Endothelial cell of umbilical vein (primary cell): ENCODE measurements at regions not wholly inside any gene's neighbourhood (a gene's known extent, or its start where the extent isn't known, plus 50 kb on each side); places are given as distances from the start of the nearest gene placed in this dataset.

Experiments used
- BruUV-seq: library from RNA; stranded (reverse); fragments of 400-500 nt; replicated peaks from 2 replicates; lab custom pipeline; 2021; lab: Mats Ljungman, UMichigan
- CTCF ChIA-PET: fragments of 300-600, 350-600 bp; sonication (Branson Sonifier 250); formaldehyde crosslinking; loops from one replicate; lab custom pipeline; 2021; ENCODE audit warnings: antibody characterized with exemption, inconsistent platforms; lab: Charles Lee
- POLR2A ChIA-PET: fragments of 300-600, 350-600 bp; sonication (Branson Sonifier 250); formaldehyde crosslinking; loops from one replicate; lab custom pipeline; 2021; ENCODE audit warnings: antibody characterized with exemption, inconsistent platforms; lab: Charles Lee
- DNase-seq: peaks from one replicate; pipeline ENCODE4 v3.0.0-alpha.2; 2011; ENCODE audit warnings: low read depth, low spot score
- FAIRE-seq: peaks from 2 replicates; lab custom pipeline; 2011; peaks lifted over from hg19 to GRCh38; lab: Jason Lieb, UNC
- H2AFZ ChIP-seq: 2 replicates; pipeline ENCODE4 v1.6.0; 2012; ENCODE audit warnings: low read depth, low read length, control low read depth, inconsistent platforms
- H3K27ac ChIP-seq: 2 replicates; pipeline ENCODE4 v1.5.1; 2011; ENCODE audit warnings: low read depth, mild to moderate bottlenecking, control low read depth, low read length, moderate library complexity; ENCODE audit not compliant: insufficient read depth
- H3K27me3 ChIP-seq, 2 experiments: 2 replicates each; pipeline versions ENCODE4 v1.6.0 to v1.6.1; 2011; ENCODE audit warnings: low read length in 2 of 2, mixed read lengths in 1 of 2; ENCODE audit not compliant: control insufficient read depth in 2 of 2, insufficient read depth in 2 of 2
- H3K36me3 ChIP-seq, 2 experiments: 2 replicates in 1 of 2; 3 replicates in 1 of 2; pipeline ENCODE4 v1.5.1; 2011; ENCODE audit warnings: low read length in 2 of 2, mild to moderate bottlenecking in 1 of 2, moderate library complexity in 1 of 2; ENCODE audit not compliant: control insufficient read depth in 2 of 2, insufficient read depth in 2 of 2; ENCODE audit errors: extremely low read depth in 1 of 2
- H3K4me1 ChIP-seq: 3 replicates; pipeline ENCODE4 v1.5.1; 2011; ENCODE audit warnings: mild to moderate bottlenecking, low read length; ENCODE audit not compliant: control insufficient read depth, insufficient read depth; ENCODE audit errors: extremely low read depth
- H3K4me2 ChIP-seq: 2 replicates; pipeline ENCODE4 v1.6.1; 2011; ENCODE audit warnings: low read length, control low read depth, mixed read lengths; ENCODE audit not compliant: insufficient read depth
- H3K4me3 ChIP-seq, 3 experiments: fragments of 200-600 bp in 1 of 3; sonication (generic), shearing (Covaris generic) in 1 of 3; replicated peaks in 1 of 3; 2 replicates each; pipeline ENCODE4 v1.5.1; 2011 to 2016; ENCODE audit warnings: control low read depth in 3 of 3, low read length in 3 of 3, mild to moderate bottlenecking in 2 of 3, inconsistent platforms in 1 of 3, low read depth in 1 of 3, moderate library complexity in 1 of 3; ENCODE audit not compliant: insufficient read depth in 1 of 3
- H3K79me2 ChIP-seq: 2 replicates; pipeline ENCODE4 v1.6.0; 2012; ENCODE audit warnings: low read length, inconsistent platforms; ENCODE audit not compliant: control insufficient read depth, insufficient read depth
- H3K9ac ChIP-seq: replicated peaks from 2 replicates; pipeline ENCODE3; 2011; ENCODE audit warnings: low read length, control low read depth; ENCODE audit not compliant: insufficient read depth; ENCODE audit errors: extremely low read depth
- H3K9me1 ChIP-seq: replicated peaks from 3 replicates; pipeline ENCODE4 v1.6.0; 2011; ENCODE audit warnings: mild to moderate bottlenecking, low read length; ENCODE audit not compliant: control insufficient read depth, insufficient read depth; ENCODE audit errors: extremely low read depth
- H3K9me3 ChIP-seq: replicated peaks from 2 replicates; pipeline ENCODE4 v1.5.1; 2012; ENCODE audit warnings: low read length, inconsistent platforms; ENCODE audit not compliant: control insufficient read depth, insufficient read depth
- H4K20me1 ChIP-seq: replicated peaks from 2 replicates; pipeline ENCODE3; 2011; ENCODE audit warnings: mild to moderate bottlenecking, low read length; ENCODE audit not compliant: control insufficient read depth, insufficient read depth; ENCODE audit errors: extremely low read depth
- CTCF ChIP-seq, 2 donors: IDR thresholded peaks; 1 replicate in 1 of 2; 2 replicates in 1 of 2; pipeline ENCODE4 v1.5.1; 2011; ENCODE audit warnings: low read length in 2 of 2, mild to moderate bottlenecking in 2 of 2, moderate library complexity in 2 of 2, control low read depth in 1 of 2, inconsistent platforms in 1 of 2, low read depth in 1 of 2; ENCODE audit not compliant: insufficient read depth in 1 of 2; ENCODE audit errors: extremely low read depth in 1 of 2
- EZH2 ChIP-seq: IDR thresholded peaks from 2 replicates; pipeline ENCODE4 v1.6.1; 2012; ENCODE audit warnings: borderline replicate concordance, low read depth, mild to moderate bottlenecking, moderate library complexity, low read length, inconsistent platforms; ENCODE audit not compliant: severe bottlenecking
- FOS ChIP-seq: IDR thresholded peaks from 2 replicates; pipeline ENCODE4 v1.6.1; 2011; ENCODE audit warnings: mild to moderate bottlenecking, low read length, moderate library complexity, borderline replicate concordance; ENCODE audit not compliant: insufficient read depth
- GATA2 ChIP-seq: IDR thresholded peaks from 2 replicates; pipeline ENCODE4 v1.7.0; 2011; ENCODE audit warnings: low read depth, mild to moderate bottlenecking, moderate library complexity, mixed read lengths, low read length; ENCODE audit not compliant: insufficient read length, insufficient read depth
- JUN ChIP-seq: IDR thresholded peaks from 2 replicates; pipeline ENCODE4 v1.6.1; 2011; ENCODE audit warnings: borderline replicate concordance, low read depth; ENCODE audit not compliant: insufficient read length, insufficient read depth
- MAX ChIP-seq: IDR thresholded peaks from 2 replicates; pipeline ENCODE4 v1.6.1; 2011; ENCODE audit not compliant: insufficient read depth, insufficient read length
- MYC ChIP-seq: IDR thresholded peaks from one replicate; pipeline ENCODE4 v1.6.1; 2011; ENCODE audit warnings: mild to moderate bottlenecking, low read depth, low read length
- POLR2A ChIP-seq: IDR thresholded peaks from 2 replicates; pipeline ENCODE4 v1.6.1; 2012; ENCODE audit warnings: low read depth, mild to moderate bottlenecking, control low read depth, low read length
- POLR2AphosphoS5 ChIP-seq: IDR thresholded peaks from 2 replicates; pipeline ENCODE4 v1.6.1; 2012; ENCODE audit warnings: low read depth, mild to moderate bottlenecking, control low read depth, low read length, moderate library complexity; ENCODE audit not compliant: insufficient read depth
- dilution Hi-C: fragments of 300-500 bp; cut with MboI; formaldehyde crosslinking; loops from one replicate; pipeline ENCODE4 v1.15.0; 2019; ENCODE audit warnings: low sequenced_read_pairs; ENCODE audit not compliant: extremely low pct_ligation_motif_present
- intact Hi-C: fragments of 100-400 bp; cut with micrococcal nuclease; formaldehyde crosslinking; loops from one replicate; pipeline ENCODE4 v1.10.0; 2022

- no peaks in the 10 kb centered on the region for H3K9me3 ChIP-seq
- H3K4me1 ChIP-seq = no peaks in the 10 kb centered on the region
- H3K9ac ChIP-seq = no peak overlapping the region
- BruUV-seq = no TSS peak
- no peaks in the 10 kb centered on the region for H3K27me3 ChIP-seq
- dilution Hi-C loops = no loop called here
- CTCF ChIA-PET = no interaction called here
- DNase-seq = no peak
- H3K27ac ChIP-seq = no peak overlapping the region
- no peaks in the 10 kb centered on the region for H3K9me1 ChIP-seq
- no peak overlapping the region for H3K4me2 ChIP-seq
- POLR2A ChIA-PET = no interaction called here
- FAIRE-seq = no peak
- no peak overlapping the region for H2AFZ ChIP-seq
- no peaks in the 10 kb centered on the region for H3K36me3 ChIP-seq
- TF ChIP-seq MYC = no peak
- TF ChIP-seq POLR2AphosphoS5 = no peak
- TF ChIP-seq EZH2 = no peak
- no peak for TF ChIP-seq CTCF (IDR thresholded peaks at IDR 0.05; ENCODE audit: extremely low read depth in 1 of 2, insufficient read depth in 1 of 2, low read depth in 1 of 2, low read length in 2 of 2)
- TF ChIP-seq POLR2A = no peak
- no peak for TF ChIP-seq FOS
- no peak for TF ChIP-seq JUN
- TF ChIP-seq GATA2 = no peak
- no peak for TF ChIP-seq MAX
- no peaks in the 10 kb centered on the region for H3K79me2 ChIP-seq
- no peak overlapping the region for H3K4me3 ChIP-seq
- H4K20me1 ChIP-seq = no peaks in the 10 kb centered on the region
- intact Hi-C loops = no loop called here
Observed at GRCh38 chr2:15839426-15840124, 100.8 kb upstream of the MYCN start.
